Right hindlimb (tissue), 1 donor: ENCODE measurements at regions not wholly inside any gene's neighbourhood (a gene's known extent, or its start where the extent isn't known, plus 50 kb on each side); places are given as distances from the start of the nearest gene placed in this dataset.
"Not testable (repeated sequence)": the region's sequence is repeated elsewhere in the genome, so short reads cannot be mapped to it uniquely, and the experiment has no call there.

Experiments used
- DNase-seq: peaks from one replicate; pipeline ENCODE4 v3.0.0-alpha.2; 2018

DNA sequence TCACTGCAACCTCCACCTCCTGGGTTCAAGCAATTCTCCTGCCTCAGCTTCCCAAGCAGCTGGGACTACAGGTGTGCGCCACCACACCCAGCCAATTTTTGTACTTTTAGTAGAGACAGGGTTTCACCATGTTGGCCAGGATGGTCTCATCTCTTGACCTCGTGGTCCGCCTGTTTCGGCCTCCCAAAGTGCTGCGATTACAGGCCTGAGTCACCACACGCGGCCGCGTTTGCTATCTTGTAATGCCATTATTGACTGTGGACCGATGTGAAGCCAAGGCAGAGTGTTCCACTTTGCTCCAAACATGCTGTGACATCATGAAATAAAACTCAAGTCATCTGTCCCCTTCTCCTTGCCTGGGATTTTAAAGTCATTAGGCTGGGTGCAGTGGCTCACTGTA, 72.1 kb upstream of the CHD2 start:
- not testable (repeated sequence) for DNase-seq

- no peak for DNase-seq
Measured at GRCh38 chr15:92829875-92830274, 70.2 kb upstream of the CHD2 start.

GRCh38 chr15:92831336-92831654, 68.8 kb upstream of the CHD2 start:
- DNase-seq, result no peak

GRCh38 chr15:92831655-92832328, 68.3 kb upstream of the CHD2 start:
- peak; percentile 94 for DNase-seq

- DNase-seq, result no peak
Measured at GRCh38 chr15:92833106-92833433, 67.1 kb upstream of the CHD2 start.

DNA sequence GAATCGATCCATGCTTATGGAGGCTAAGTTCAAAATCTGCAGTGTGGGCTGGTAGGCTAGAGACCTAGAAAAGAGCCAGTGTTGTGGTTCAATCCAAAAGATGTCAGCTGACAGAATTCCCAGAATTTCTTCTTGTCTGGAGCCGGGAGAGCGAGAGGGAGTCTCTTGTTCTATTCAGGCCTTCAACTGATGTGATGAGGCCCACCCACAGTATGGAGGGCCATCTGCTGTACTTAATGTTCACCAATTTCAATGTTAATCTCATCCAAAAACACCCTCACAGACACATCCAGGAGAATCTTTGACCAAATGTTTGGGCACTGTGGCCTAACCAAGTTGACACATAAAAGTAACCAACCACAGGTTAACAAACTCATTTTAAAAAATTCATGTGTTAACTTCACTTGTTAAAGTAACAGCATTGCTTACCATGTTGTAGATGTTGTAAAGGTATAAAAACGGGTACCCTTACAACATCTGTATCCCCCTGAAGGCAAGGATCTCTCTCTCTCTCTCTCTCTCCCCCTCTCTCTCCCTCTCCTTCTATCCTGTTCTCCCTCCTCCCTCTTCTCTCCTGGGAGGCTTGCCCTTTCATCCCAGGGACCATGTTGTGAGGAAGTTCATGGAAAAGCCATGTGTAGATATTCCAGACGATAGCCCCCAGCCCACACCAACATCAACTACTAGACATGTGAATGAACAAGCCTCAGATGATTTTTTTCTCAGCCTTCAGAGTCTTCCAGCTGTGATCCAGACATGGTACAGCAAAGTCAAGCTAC, 66.4 kb upstream of the CHD2 start:
- no peak for DNase-seq

- DNase-seq, result no peak
Measured at GRCh38 chr15:92839696-92840095, 60.4 kb upstream of the CHD2 start.

DNA sequence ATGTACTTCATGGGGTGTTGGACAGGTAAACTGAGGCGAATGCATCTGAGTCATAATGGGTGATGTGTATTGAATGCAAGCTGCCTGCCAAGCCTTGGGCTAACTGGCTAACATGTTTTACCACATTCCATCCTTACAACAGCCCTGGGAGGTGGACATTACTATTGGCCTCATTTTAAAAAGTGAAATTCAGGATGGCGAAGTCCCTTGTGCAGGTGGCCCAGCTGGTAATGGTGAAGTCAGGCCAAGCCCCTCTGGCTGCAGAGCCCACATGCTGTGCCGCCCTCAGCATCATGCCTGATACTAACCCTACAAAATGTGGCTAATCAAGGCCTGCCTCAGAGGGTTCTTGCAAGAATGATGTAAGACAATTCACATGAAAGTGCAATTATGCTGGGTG, 60.0 kb upstream of the CHD2 start:
- DNase-seq, result no peak

- DNase-seq, result no peak
Measured at GRCh38 chr15:92843326-92843725, 56.8 kb upstream of the CHD2 start.

- DNase-seq, result peak; percentile 41
Measured at GRCh38 chr15:92843814-92844213, 56.3 kb upstream of the CHD2 start.

- no peak for DNase-seq
Measured at GRCh38 chr15:92845126-92845508, 55.0 kb upstream of the CHD2 start.

- DNase-seq, result no peak
Measured at GRCh38 chr15:92846741-92847140, 53.4 kb upstream of the CHD2 start.

DNA sequence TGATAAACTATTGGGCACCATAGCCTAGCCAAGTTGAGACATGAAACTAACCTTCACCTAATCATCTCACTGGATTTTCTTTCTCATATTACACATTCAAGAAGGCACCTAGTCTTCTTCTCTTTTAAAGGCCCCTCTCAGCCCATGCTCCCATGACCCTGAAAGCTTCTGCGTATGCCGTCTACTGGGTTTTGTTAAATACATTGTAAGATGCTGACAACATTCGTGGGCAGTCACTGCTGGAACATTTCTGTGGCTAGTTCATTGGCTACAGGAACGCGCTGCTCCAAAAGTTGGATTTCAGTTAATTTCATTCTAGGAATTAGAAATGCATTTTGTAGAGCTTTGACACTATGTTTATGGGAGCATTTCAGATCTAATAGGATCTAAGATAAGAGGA, 52.3 kb upstream of the CHD2 start:
- no peak for DNase-seq

GRCh38 chr15:92848464-92848851, 51.7 kb upstream of the CHD2 start:
- no peak for DNase-seq

DNA sequence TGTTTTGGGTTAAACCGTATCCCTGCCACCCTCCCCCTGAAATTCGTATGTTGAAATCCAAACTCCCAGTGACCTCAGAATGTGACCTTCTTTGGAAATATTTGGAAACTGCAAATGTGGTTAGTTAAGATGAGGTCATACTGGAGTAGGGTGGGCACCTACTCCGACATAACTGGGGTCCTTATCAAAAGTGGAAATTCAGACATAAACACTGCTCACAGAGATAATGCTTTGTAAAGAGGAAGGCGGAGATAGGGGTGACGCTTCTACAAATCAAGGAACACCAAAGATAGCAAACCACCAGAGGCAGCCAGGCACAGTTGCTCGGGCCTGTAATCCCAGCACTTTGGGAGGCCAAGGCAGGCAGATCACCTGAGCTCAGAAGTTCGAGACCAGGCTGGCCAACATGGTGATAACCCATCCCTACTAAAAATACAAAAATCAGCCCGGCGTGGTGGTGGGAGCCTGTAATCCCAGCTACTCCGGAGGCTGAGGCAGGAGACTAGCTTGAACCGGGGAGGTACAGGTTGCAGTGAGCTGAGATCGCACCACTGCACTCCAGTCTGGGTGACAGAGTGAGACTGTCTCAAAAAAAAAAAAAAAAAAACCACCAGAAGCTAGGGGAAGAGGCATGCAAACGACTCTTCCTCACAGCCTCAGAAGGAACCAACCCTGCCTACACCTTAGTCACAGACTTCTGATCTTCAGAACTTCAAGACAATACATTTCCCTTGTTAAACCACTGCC, 51.1 kb upstream of the CHD2 start:
- DNase-seq, result no peak

DNA sequence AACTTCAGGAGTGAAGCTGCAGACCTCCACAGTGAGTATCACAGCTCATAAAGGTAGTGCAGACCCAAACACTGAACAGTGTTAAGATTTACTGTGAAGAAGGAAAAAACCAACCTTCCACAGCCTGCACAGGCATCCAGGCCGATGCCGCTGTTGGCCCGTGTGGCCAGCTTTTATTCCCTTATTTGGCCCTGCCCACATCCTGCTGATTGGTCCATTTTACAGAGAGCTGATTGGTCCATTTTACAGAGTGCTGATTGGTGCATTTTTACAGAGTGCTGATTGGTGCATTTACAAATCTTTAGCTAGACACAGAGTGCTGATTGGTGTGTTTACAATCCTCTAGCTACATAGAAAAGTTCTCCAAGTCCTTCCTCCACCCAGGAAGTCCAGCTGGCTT, 49.9 kb upstream of the CHD2 start:
- DNase-seq, result not testable (repeated sequence)
